Esophagus muscularis mucosa (tissue), 3 donors: ENCODE measurements at regions not wholly inside any gene's neighbourhood (a gene's known extent, or its start where the extent isn't known, plus 50 kb on each side); places are given as distances from the start of the nearest gene placed in this dataset.

Source experiments
- POLR2AphosphoS5 ChIP-seq, 2 donors: sonication (generic); formaldehyde crosslinking; IDR thresholded peaks; one replicate each; pipeline ENCODE4 v1.6.1; 2017; ENCODE audit warnings: antibody characterized with exemption in 2 of 2
- TF ChIP-seq, protein P1 (sequence below), 3 experiments: fragments of 200-600 bp in 2 of 3; fragments of 450-650 bp in 1 of 3; sonication (generic) in 2 of 3; IDR thresholded peaks; one replicate each; pipeline ENCODE4 v1.5.1; 2017 to 2019; ENCODE audit warnings: antibody characterized with exemption in 3 of 3, mild to moderate bottlenecking in 2 of 3, moderate library complexity in 1 of 3

DNA sequence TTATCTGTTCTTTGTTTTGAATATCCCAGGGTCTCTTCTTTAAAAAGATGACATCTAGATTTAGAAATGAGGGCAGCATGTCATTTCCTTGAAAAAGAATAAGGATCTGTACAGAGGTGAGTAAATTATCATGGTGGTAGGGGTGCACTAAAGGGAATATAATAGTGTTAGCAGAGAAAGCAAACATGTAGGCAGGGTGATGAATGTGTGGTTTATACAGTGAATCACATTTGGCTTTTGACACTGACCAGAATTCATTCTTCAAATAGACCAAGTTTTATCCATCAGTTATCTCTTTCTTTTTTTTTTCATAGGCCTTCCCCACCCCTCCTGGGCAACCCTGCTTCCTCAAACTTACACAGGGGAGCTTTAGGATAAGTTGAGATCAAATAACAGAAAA, 184.5 kb upstream of the LRP1B start:
- no peak for TF ChIP-seq POLR2AphosphoS5 (IDR thresholded peaks at IDR 0.05)
- TF ChIP-seq, protein P1, sequence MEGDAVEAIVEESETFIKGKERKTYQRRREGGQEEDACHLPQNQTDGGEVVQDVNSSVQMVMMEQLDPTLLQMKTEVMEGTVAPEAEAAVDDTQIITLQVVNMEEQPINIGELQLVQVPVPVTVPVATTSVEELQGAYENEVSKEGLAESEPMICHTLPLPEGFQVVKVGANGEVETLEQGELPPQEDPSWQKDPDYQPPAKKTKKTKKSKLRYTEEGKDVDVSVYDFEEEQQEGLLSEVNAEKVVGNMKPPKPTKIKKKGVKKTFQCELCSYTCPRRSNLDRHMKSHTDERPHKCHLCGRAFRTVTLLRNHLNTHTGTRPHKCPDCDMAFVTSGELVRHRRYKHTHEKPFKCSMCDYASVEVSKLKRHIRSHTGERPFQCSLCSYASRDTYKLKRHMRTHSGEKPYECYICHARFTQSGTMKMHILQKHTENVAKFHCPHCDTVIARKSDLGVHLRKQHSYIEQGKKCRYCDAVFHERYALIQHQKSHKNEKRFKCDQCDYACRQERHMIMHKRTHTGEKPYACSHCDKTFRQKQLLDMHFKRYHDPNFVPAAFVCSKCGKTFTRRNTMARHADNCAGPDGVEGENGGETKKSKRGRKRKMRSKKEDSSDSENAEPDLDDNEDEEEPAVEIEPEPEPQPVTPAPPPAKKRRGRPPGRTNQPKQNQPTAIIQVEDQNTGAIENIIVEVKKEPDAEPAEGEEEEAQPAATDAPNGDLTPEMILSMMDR (IDR thresholded peaks at IDR 0.05), result no peak
